ENCODE measurements at regions not wholly inside any gene's neighbourhood (a gene's known extent, or its start where the extent isn't known, plus 50 kb on each side); places are given as distances from the start of the nearest gene placed in this dataset.

- no peaks in the 10 kb centered on the region for H3K9me3 ChIP-seq (ENCODE audit: control insufficient read depth, insufficient read depth, low read length)
- POLR2A ChIA-PET: no interaction called here
- peaks cover 8% of the 10 kb centered on the region for H3K27me3 ChIP-seq (ENCODE audit: control insufficient read depth, insufficient read depth, low read length)
- TF ChIP-seq, protein P1, sequence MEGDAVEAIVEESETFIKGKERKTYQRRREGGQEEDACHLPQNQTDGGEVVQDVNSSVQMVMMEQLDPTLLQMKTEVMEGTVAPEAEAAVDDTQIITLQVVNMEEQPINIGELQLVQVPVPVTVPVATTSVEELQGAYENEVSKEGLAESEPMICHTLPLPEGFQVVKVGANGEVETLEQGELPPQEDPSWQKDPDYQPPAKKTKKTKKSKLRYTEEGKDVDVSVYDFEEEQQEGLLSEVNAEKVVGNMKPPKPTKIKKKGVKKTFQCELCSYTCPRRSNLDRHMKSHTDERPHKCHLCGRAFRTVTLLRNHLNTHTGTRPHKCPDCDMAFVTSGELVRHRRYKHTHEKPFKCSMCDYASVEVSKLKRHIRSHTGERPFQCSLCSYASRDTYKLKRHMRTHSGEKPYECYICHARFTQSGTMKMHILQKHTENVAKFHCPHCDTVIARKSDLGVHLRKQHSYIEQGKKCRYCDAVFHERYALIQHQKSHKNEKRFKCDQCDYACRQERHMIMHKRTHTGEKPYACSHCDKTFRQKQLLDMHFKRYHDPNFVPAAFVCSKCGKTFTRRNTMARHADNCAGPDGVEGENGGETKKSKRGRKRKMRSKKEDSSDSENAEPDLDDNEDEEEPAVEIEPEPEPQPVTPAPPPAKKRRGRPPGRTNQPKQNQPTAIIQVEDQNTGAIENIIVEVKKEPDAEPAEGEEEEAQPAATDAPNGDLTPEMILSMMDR (IDR thresholded peaks at IDR 0.05; ENCODE audit: low read depth, low read length): no peak
- CTCF ChIA-PET: no interaction called here
- H3K27ac ChIP-seq (ENCODE audit: low read depth, low read length): no peak overlapping the region
- DNase-seq (ENCODE audit: low read depth, low spot score): no peak
- H3K4me3 ChIP-seq (ENCODE audit: low read depth, low read length): no peak overlapping the region
These were observed 215.4 kb upstream of the NR4A3 start for GRCh38 chr9:99606296-99606695.

- ChIA-PET POLR2A (no interaction called here), CTCF (interaction anchor here (0.6 kb wide), 1 partner anchor 163 kb away, joined by 3 read pairs; no protein-coding TSS in a partner anchor)
- Histone ChIP-seq H3K9me3 (ENCODE audit: control insufficient read depth, insufficient read depth, low read length) (no peaks in the 10 kb centered on the region), H3K4me3 (ENCODE audit: low read depth, low read length) (no peak overlapping the region), H3K27me3 (ENCODE audit: control insufficient read depth, insufficient read depth, low read length) (peaks cover 8% of the 10 kb centered on the region), H3K27ac (ENCODE audit: low read depth, low read length) (no peak overlapping the region)
- TF ChIP-seq, protein P1 (IDR thresholded peaks at IDR 0.05; ENCODE audit: low read depth, low read length): no peak
- DNase-seq (ENCODE audit: low read depth, low spot score): no peak
These were observed 214.7 kb upstream of the NR4A3 start for GRCh38 chr9:99606957-99607356.

GRCh38 chr9:99607842-99608448, 213.7 kb upstream of the NR4A3 start:
- POLR2A ChIA-PET: no interaction called here

DNA sequence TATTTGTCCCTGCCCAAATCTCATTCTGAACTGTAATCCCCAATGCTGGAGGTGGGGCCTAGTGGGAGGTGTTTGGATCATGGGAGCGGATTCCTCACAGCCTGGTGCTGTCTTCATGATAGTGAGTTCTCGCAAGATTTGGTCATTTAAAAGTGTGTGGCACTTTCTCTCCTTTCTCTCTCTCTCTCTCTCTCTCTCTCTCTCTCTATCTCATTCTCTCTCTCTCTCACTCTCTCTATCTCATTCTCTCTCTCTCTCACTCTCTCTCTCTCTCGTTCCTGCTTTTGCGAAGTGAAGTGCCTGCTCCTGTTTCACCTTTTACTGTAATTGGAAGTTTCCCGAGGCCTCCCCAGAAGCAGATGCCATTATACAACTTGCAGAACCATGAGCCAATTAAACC, 207.3 kb upstream of the NR4A3 start:
- TF ChIP-seq, protein P1 (IDR thresholded peaks at IDR 0.05; ENCODE audit: low read depth, low read length): no peak
- CTCF ChIA-PET: no interaction called here

More at GRCh38 chr9:99607842-99608448, 213.7 kb upstream of the NR4A3 start:
- TF ChIP-seq, protein P1 (IDR thresholded peaks at IDR 0.05; ENCODE audit: low read depth, low read length): no peak
- DNase-seq (ENCODE audit: low read depth, low spot score): no peak
- H3K9me3 ChIP-seq (ENCODE audit: control insufficient read depth, insufficient read depth, low read length): no peaks in the 10 kb centered on the region
- CTCF ChIA-PET: interaction anchor here (0.6 kb wide), 1 partner anchor 164 kb away, joined by 3 read pairs; no protein-coding TSS in a partner anchor
- H3K4me3 ChIP-seq (ENCODE audit: low read depth, low read length): no peak overlapping the region
- H3K27me3 ChIP-seq (ENCODE audit: control insufficient read depth, insufficient read depth, low read length): peaks cover 8% of the 10 kb centered on the region
- H3K27ac ChIP-seq (ENCODE audit: low read depth, low read length): no peak overlapping the region

DNA sequence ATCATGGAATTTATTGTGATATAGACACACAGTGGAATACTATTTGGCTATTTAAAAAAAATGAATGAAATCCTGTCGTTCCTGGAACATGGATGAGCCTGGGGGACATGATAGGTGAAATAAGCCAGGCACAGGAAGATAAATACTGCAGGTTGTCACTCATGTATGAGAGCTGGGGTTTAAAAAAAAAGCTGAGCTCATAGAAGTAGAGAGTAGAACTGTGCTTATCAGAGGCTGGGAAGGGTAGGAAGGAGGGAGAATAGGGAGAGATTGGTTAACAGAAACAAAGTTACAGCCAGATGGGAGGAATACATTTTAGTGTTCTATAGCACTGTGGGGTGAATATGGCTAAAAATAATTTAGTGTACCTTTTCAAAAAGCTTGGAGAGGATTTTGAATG, 200.6 kb upstream of the NR4A3 start:
- Histone ChIP-seq H3K27ac (ENCODE audit: low read depth, low read length) (no peak overlapping the region), H3K9me3 (ENCODE audit: control insufficient read depth, insufficient read depth, low read length) (no peaks in the 10 kb centered on the region), H3K27me3 (ENCODE audit: control insufficient read depth, insufficient read depth, low read length) (no peaks in the 10 kb centered on the region), H3K4me3 (ENCODE audit: low read depth, low read length) (no peak overlapping the region)
- ChIA-PET CTCF (no interaction called here), POLR2A (no interaction called here)
- no peak for DNase-seq (ENCODE audit: low read depth, low spot score)
- TF ChIP-seq, protein P1 (IDR thresholded peaks at IDR 0.05; ENCODE audit: low read depth, low read length): no peak

More for the DNA sequence above, 207.3 kb upstream of the NR4A3 start:
- POLR2A ChIA-PET: no interaction called here
- H3K4me3 ChIP-seq (ENCODE audit: low read depth, low read length): no peak overlapping the region
- H3K27ac ChIP-seq (ENCODE audit: low read depth, low read length): no peak overlapping the region
- no peak for DNase-seq (ENCODE audit: low read depth, low spot score)
- H3K27me3 ChIP-seq (ENCODE audit: control insufficient read depth, insufficient read depth, low read length): peaks cover 2% of the 10 kb centered on the region
- no peaks in the 10 kb centered on the region for H3K9me3 ChIP-seq (ENCODE audit: control insufficient read depth, insufficient read depth, low read length)

Data from AG04450 (cell line).